ENCODE measurements at regions not wholly inside any gene's neighbourhood (a gene's known extent, or its start where the extent isn't known, plus 50 kb on each side); places are given as distances from the start of the nearest gene placed in this dataset.
A peak's percentile ranks its signal among the peaks of the same experiment; 100 is the strongest.

GRCh38 chr9:109597496-109597895 is 99.4 kb upstream of the PTPN3 start:
- TF ChIP-seq CTCF (IDR thresholded peaks at IDR 0.05; ENCODE audit: insufficient read depth, low read length, poor library complexity, severe bottlenecking): no peak
- no peaks in the 10 kb centered on the region for H3K36me3 ChIP-seq (ENCODE audit: control insufficient read depth, insufficient read depth, low read length)
- DNase-seq (ENCODE audit: low read depth): no peak
- no peaks in the 10 kb centered on the region for H3K27me3 ChIP-seq (ENCODE audit: control insufficient read depth, insufficient read depth, low read length)
- H3K4me3 ChIP-seq (ENCODE audit: low read depth, low read length): no peak overlapping the region

- no peak for DNase-seq (ENCODE audit: low read depth)
These were observed 101.0 kb upstream of the PTPN3 start for GRCh38 chr9:109599131-109599530.

GRCh38 chr9:109599711-109600110 is 101.6 kb upstream of the PTPN3 start:
- no peak for DNase-seq (ENCODE audit: low read depth)
- no peaks in the 10 kb centered on the region for H3K36me3 ChIP-seq (ENCODE audit: control insufficient read depth, insufficient read depth, low read length)
- H3K27me3 ChIP-seq (ENCODE audit: control insufficient read depth, insufficient read depth, low read length): no peaks in the 10 kb centered on the region
- H3K4me3 ChIP-seq (ENCODE audit: low read depth, low read length): no peak overlapping the region
- no peak for TF ChIP-seq CTCF (IDR thresholded peaks at IDR 0.05; ENCODE audit: insufficient read depth, low read length, poor library complexity, severe bottlenecking)

More at GRCh38 chr9:109599131-109599530, 101.0 kb upstream of the PTPN3 start:
- Histone ChIP-seq H3K27me3 (ENCODE audit: control insufficient read depth, insufficient read depth, low read length) (no peaks in the 10 kb centered on the region), H3K4me3 (ENCODE audit: low read depth, low read length) (no peak overlapping the region), H3K36me3 (ENCODE audit: control insufficient read depth, insufficient read depth, low read length) (no peaks in the 10 kb centered on the region)
- no peak for TF ChIP-seq CTCF (IDR thresholded peaks at IDR 0.05; ENCODE audit: insufficient read depth, low read length, poor library complexity, severe bottlenecking)

GRCh38 chr9:109600142-109600541 is 102.0 kb upstream of the PTPN3 start:
- Histone ChIP-seq H3K36me3 (ENCODE audit: control insufficient read depth, insufficient read depth, low read length) (no peaks in the 10 kb centered on the region), H3K27me3 (ENCODE audit: control insufficient read depth, insufficient read depth, low read length) (no peaks in the 10 kb centered on the region), H3K4me3 (ENCODE audit: low read depth, low read length) (no peak overlapping the region)
- TF ChIP-seq CTCF (IDR thresholded peaks at IDR 0.05; ENCODE audit: insufficient read depth, low read length, poor library complexity, severe bottlenecking): no peak
- peak; percentile 43 for DNase-seq (ENCODE audit: low read depth)

- TF ChIP-seq CTCF (IDR thresholded peaks at IDR 0.05; ENCODE audit: insufficient read depth, low read length, poor library complexity, severe bottlenecking): no peak
- DNase-seq (ENCODE audit: low read depth): no peak
- H3K27me3 ChIP-seq (ENCODE audit: control insufficient read depth, insufficient read depth, low read length): no peaks in the 10 kb centered on the region
- no peaks in the 10 kb centered on the region for H3K36me3 ChIP-seq (ENCODE audit: control insufficient read depth, insufficient read depth, low read length)
- no peak overlapping the region for H3K4me3 ChIP-seq (ENCODE audit: low read depth, low read length)
These were observed 103.1 kb upstream of the PTPN3 start for GRCh38 chr9:109601181-109601580.

GRCh38 chr9:109602987-109603386 is 104.9 kb upstream of the PTPN3 start:
- TF ChIP-seq CTCF (IDR thresholded peaks at IDR 0.05; ENCODE audit: insufficient read depth, low read length, poor library complexity, severe bottlenecking): no peak
- no peak overlapping the region for H3K4me3 ChIP-seq (ENCODE audit: low read depth, low read length)
- DNase-seq (ENCODE audit: low read depth): no peak
- H3K36me3 ChIP-seq (ENCODE audit: control insufficient read depth, insufficient read depth, low read length): no peaks in the 10 kb centered on the region
- H3K27me3 ChIP-seq (ENCODE audit: control insufficient read depth, insufficient read depth, low read length): no peaks in the 10 kb centered on the region

All from kidney epithelial cell (primary cell).